GM12878 (cell line): ENCODE measurements at regions not wholly inside any gene's neighbourhood (a gene's known extent, or its start where the extent isn't known, plus 50 kb on each side); places are given as distances from the start of the nearest gene placed in this dataset.

Experiments used
- ATAC-seq: fragments of 200-7000 bp; cut with Tn5 transposase; 3 replicates; pipeline ENCODE4 v1.9.1; 2020; ENCODE audit warnings: mild to moderate bottlenecking, moderate library complexity
- BruUV-seq: library from RNA; stranded (reverse); fragments of 400-500 nt; replicated peaks from 2 replicates; lab custom pipeline; 2021; lab: Mats Ljungman, UMichigan
- CTCF ChIA-PET: fragments of 300-600 bp; sonication (Branson Sonifier 250); formaldehyde crosslinking; extraction: SDS; loops from one replicate; lab custom pipeline; 2021; ENCODE audit warnings: inconsistent platforms; lab: Yijun Ruan, JAX
- POLR2A ChIA-PET: fragments of 350-600 bp; formaldehyde crosslinking; extraction: SDS; loops from one replicate; lab custom pipeline; 2021; ENCODE audit warnings: inconsistent platforms; lab: Charles Lee
- RAD21 ChIA-PET: fragments of 300-600 bp; sonication (Branson Sonifier 250); formaldehyde crosslinking; loops from one replicate; lab custom pipeline; 2023; ENCODE audit warnings: antibody characterized with exemption; ENCODE audit not compliant: unreplicated experiment; lab: Charles Lee
- SMC1A ChIA-PET: fragments of 300-600 bp; sonication (Branson Sonifier 250); formaldehyde crosslinking; loops from one replicate; lab custom pipeline; 2023; ENCODE audit not compliant: unreplicated experiment, uncharacterized antibody; lab: Charles Lee
- DNase-seq: peaks from one replicate; pipeline ENCODE4 v3.0.0-alpha.2; 2011; ENCODE audit warnings: low read depth, low spot score
- FAIRE-seq: peaks from 3 replicates; lab custom pipeline; 2011; peaks lifted over from hg19 to GRCh38; lab: Jason Lieb, UNC
- H2AFZ ChIP-seq: 2 replicates; pipeline ENCODE4 v1.6.0; 2011; ENCODE audit warnings: low read depth, low read length, control low read depth; ENCODE audit not compliant: control insufficient read depth
- H3K27ac ChIP-seq: 2 replicates; pipeline ENCODE4 v1.5.1; 2011; ENCODE audit warnings: control low read depth; ENCODE audit not compliant: control insufficient read depth, insufficient read depth
- H3K27me3 ChIP-seq, 2 experiments: replicated peaks in 1 of 2; 2 replicates each; pipeline versions ENCODE4 v1.6.0 to v1.6.1; 2011; ENCODE audit warnings: low read length in 1 of 2; ENCODE audit not compliant: control insufficient read depth in 2 of 2, insufficient read depth in 2 of 2
- H3K36me3 ChIP-seq, 2 experiments: 2 replicates each; pipeline ENCODE4 v1.5.1; 2011; ENCODE audit warnings: low read length in 1 of 2; ENCODE audit not compliant: control insufficient read depth in 2 of 2, insufficient read depth in 2 of 2
- H3K4me1 ChIP-seq: 2 replicates; pipeline ENCODE4 v1.6.1; 2011; ENCODE audit warnings: mild to moderate bottlenecking, low read length, moderate library complexity, mixed read lengths; ENCODE audit not compliant: control insufficient read depth, insufficient read depth
- H3K4me2 ChIP-seq: 2 replicates; pipeline ENCODE4 v1.6.0; 2011; ENCODE audit warnings: control low read depth; ENCODE audit not compliant: control insufficient read depth, insufficient read depth
- H3K4me3 ChIP-seq: fragments of 200-600 bp; sonication (generic); 2 replicates; pipeline ENCODE4 v1.5.1; 2016
- H3K79me2 ChIP-seq: 2 replicates; pipeline ENCODE4 v1.6.0; 2011; ENCODE audit warnings: low read length; ENCODE audit not compliant: control insufficient read depth, insufficient read depth
- H3K9ac ChIP-seq: 2 replicates; pipeline ENCODE4 v1.8.0; 2011; ENCODE audit warnings: low read length, control low read depth, mixed read lengths; ENCODE audit not compliant: control insufficient read depth, insufficient read depth
- H3K9me3 ChIP-seq: replicated peaks from 3 replicates; pipeline ENCODE4 v1.5.1; 2011; ENCODE audit warnings: mild to moderate bottlenecking, low read length; ENCODE audit not compliant: control insufficient read depth, insufficient read depth
- H4K20me1 ChIP-seq: 2 replicates; pipeline ENCODE4 v1.6.0; 2011; ENCODE audit not compliant: control insufficient read depth, insufficient read depth
- CBX3 ChIP-seq: fragments of 200-600 bp; sonication (generic); IDR thresholded peaks from 2 replicates; pipeline ENCODE4 v1.6.1; 2016; ENCODE audit warnings: low read depth, borderline replicate concordance
- CHD1 ChIP-seq: IDR thresholded peaks from 2 replicates; pipeline ENCODE4 v1.6.1; 2012; ENCODE audit warnings: low read depth, low read length, improper control_type of control experiment
- CREM ChIP-seq: IDR thresholded peaks from 2 replicates; pipeline ENCODE4 v1.6.1; 2014; ENCODE audit warnings: antibody characterized with exemption, low read depth
- ESRRA ChIP-seq: IDR thresholded peaks from 2 replicates; pipeline ENCODE4 v1.6.1; 2012; ENCODE audit warnings: mild to moderate bottlenecking, low read length, improper control_type of control experiment
- IRF4 ChIP-seq: IDR thresholded peaks from 2 replicates; pipeline ENCODE4 v1.6.1; 2011; ENCODE audit warnings: low read depth, low read length
- JUND ChIP-seq: IDR thresholded peaks from 2 replicates; pipeline ENCODE4 v1.6.1; 2012; ENCODE audit warnings: low read depth, mild to moderate bottlenecking, low read length, improper control_type of control experiment, moderate library complexity
- RBBP5 ChIP-seq: fragments of 200-600 bp; sonication (generic); conservative IDR thresholded peaks from 2 replicates; pipeline ENCODE4 v1.6.1; 2016
- RUNX3 ChIP-seq: IDR thresholded peaks from 2 replicates; pipeline ENCODE4 v1.6.1; 2012; ENCODE audit warnings: low read length, inconsistent platforms
- TAF1 ChIP-seq: IDR thresholded peaks from 2 replicates; pipeline ENCODE4 v1.6.1; 2011; ENCODE audit warnings: mild to moderate bottlenecking, low read depth, low read length, borderline replicate concordance
- TARDBP ChIP-seq: IDR thresholded peaks from 2 replicates; pipeline ENCODE4 v1.6.1; 2016; ENCODE audit warnings: borderline replicate concordance
- WGBS: methylation state at CpG from one replicate; pipeline ENCODE4 v1.1.6; 2016; ENCODE audit warnings: low lambda C conversion rate; ENCODE audit not compliant: insufficient replicate concordance, insufficient coverage; ENCODE audit errors: missing lambda C conversion rate; 5-methylcytosine and 5-hydroxymethylcytosine counted together
- in situ Hi-C: fragments of 300-500 bp; cut with MboI; formaldehyde crosslinking; loops from 9 replicates; pipeline ENCODE4 v1.14.3; 2018; ENCODE audit warnings: mixed read lengths
- intact Hi-C: fragments of 100-400 bp; cut with micrococcal nuclease; formaldehyde crosslinking; loops from one replicate; pipeline ENCODE4 v1.14.2; 2022; ENCODE audit not compliant: unreplicated experiment
- TF ChIP-seq, protein P1 (sequence below): fragments of 450-650 bp; IDR thresholded peaks from 2 replicates; pipeline ENCODE4 v1.6.1; 2018; ENCODE audit warnings: borderline replicate concordance, mild to moderate bottlenecking; ENCODE audit not compliant: partially characterized antibody
- TF ChIP-seq, protein P2 (sequence below): IDR thresholded peaks from 2 replicates; pipeline ENCODE4 v1.6.1; 2011; ENCODE audit warnings: borderline replicate concordance, low read depth, mild to moderate bottlenecking, moderate library complexity, low read length; ENCODE audit not compliant: insufficient read depth, poor library complexity, severe bottlenecking
- TF ChIP-seq, protein P3 (sequence below): IDR thresholded peaks from 2 replicates; pipeline ENCODE4 v1.6.1; 2012; ENCODE audit warnings: low read depth, low read length, improper control_type of control experiment
- TF ChIP-seq, protein P4 (sequence below): fragments of 450-650 bp; IDR thresholded peaks from 2 replicates; pipeline ENCODE4 v1.6.1; 2014; ENCODE audit warnings: mild to moderate bottlenecking

DNA sequence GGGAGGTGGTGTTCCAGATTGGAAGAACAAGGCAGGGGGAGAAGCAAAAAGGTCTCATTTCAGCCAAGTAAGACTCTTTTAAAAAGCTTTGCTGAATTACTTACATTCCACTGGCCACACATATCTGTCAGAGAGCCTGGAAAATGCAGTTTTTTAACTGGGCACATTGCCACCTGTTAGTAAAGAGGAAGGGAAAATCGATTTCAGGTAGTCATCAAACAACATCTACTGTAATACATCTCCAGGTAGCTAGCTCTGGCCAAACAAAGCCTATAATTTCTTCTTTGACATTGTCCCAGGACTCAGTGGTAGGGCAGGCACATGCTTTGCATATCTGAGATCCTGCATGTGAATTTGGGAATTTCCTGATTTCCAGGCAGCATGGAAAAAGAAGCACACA lies 480.7 kb upstream of the SUCLG2 start (continued):
- TF ChIP-seq CREM (no peak), ESRRA (no peak)
- TF ChIP-seq, protein P1, sequence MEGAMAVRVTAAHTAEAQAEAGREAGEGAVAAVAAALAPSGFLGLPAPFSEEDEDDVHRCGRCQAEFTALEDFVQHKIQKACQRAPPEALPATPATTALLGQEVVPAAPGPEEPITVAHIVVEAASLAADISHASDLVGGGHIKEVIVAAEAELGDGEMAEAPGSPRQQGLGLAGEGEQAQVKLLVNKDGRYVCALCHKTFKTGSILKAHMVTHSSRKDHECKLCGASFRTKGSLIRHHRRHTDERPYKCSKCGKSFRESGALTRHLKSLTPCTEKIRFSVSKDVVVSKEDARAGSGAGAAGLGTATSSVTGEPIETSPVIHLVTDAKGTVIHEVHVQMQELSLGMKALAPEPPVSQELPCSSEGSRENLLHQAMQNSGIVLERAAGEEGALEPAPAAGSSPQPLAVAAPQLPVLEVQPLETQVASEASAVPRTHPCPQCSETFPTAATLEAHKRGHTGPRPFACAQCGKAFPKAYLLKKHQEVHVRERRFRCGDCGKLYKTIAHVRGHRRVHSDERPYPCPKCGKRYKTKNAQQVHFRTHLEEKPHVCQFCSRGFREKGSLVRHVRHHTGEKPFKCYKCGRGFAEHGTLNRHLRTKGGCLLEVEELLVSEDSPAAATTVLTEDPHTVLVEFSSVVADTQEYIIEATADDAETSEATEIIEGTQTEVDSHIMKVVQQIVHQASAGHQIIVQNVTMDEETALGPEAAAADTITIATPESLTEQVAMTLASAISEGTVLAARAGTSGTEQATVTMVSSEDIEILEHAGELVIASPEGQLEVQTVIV: no peak
- TF ChIP-seq, all 136 proteins: peak for 0

DNA sequence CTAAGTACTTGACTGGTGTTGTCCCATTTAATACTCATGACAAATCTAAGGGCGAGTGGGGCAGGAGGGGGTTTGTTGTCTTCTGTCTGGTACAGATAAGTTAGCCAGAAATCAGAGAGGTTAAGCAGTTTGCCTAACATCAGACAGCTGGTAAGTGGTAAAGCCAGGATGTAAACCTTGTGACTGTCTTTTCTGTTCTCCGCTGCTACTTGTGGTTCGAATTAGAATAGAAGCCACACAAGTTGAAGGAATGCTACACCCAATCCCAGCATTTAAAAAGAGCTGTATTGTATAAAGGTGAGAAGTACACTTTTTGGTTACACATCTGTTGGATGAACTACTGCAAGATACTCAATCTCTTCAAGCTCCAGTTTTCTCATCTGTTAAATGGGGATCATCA lies 474.7 kb upstream of the SUCLG2 start:
- POLR2A ChIA-PET: no interaction called here
- Histone ChIP-seq H2AFZ (no peak overlapping the region), H4K20me1 (no peaks in the 10 kb centered on the region), H3K4me2 (no peak overlapping the region), H3K79me2 (no peaks in the 10 kb centered on the region), H3K9ac (no peak overlapping the region), H3K27ac (no peak overlapping the region), H3K4me1 (no peaks in the 10 kb centered on the region), H3K36me3 (no peaks in the 10 kb centered on the region), H3K4me3 (no peak overlapping the region), H3K9me3 (no peaks in the 10 kb centered on the region), H3K27me3 (no peaks in the 10 kb centered on the region)
- in situ Hi-C loops (no loop called here), intact Hi-C loops (no loop called here)
- WGBS: 46% methylated on average over 3 of the region's 3 CpGs
- CTCF ChIA-PET: no interaction called here
- no TSS peak for BruUV-seq
- no peak for ATAC-seq
- FAIRE-seq: no peak
- RAD21 ChIA-PET: interaction anchor here (0.7 kb wide), 1 partner anchor 748 kb away, joined by 3 read pairs; no protein-coding TSS in a partner anchor
- SMC1A ChIA-PET: interaction anchor here (0.5 kb wide), 1 partner anchor 1590 kb away, joined by 3 read pairs; no protein-coding TSS in a partner anchor
- DNase-seq: no peak
- TF ChIP-seq TAF1 (no peak), CBX3 (no peak), RBBP5 (no peak), CHD1 (no peak), TARDBP (no peak), JUND (no peak), RUNX3 (no peak), IRF4 (no peak)
- TF ChIP-seq, protein P2, sequence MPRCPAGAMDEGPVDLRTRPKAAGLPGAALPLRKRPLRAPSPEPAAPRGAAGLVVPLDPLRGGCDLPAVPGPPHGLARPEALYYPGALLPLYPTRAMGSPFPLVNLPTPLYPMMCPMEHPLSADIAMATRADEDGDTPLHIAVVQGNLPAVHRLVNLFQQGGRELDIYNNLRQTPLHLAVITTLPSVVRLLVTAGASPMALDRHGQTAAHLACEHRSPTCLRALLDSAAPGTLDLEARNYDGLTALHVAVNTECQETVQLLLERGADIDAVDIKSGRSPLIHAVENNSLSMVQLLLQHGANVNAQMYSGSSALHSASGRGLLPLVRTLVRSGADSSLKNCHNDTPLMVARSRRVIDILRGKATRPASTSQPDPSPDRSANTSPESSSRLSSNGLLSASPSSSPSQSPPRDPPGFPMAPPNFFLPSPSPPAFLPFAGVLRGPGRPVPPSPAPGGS: no peak
- TF ChIP-seq, protein P3, sequence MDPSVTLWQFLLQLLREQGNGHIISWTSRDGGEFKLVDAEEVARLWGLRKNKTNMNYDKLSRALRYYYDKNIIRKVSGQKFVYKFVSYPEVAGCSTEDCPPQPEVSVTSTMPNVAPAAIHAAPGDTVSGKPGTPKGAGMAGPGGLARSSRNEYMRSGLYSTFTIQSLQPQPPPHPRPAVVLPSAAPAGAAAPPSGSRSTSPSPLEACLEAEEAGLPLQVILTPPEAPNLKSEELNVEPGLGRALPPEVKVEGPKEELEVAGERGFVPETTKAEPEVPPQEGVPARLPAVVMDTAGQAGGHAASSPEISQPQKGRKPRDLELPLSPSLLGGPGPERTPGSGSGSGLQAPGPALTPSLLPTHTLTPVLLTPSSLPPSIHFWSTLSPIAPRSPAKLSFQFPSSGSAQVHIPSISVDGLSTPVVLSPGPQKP: no peak
- TF ChIP-seq, protein P4, sequence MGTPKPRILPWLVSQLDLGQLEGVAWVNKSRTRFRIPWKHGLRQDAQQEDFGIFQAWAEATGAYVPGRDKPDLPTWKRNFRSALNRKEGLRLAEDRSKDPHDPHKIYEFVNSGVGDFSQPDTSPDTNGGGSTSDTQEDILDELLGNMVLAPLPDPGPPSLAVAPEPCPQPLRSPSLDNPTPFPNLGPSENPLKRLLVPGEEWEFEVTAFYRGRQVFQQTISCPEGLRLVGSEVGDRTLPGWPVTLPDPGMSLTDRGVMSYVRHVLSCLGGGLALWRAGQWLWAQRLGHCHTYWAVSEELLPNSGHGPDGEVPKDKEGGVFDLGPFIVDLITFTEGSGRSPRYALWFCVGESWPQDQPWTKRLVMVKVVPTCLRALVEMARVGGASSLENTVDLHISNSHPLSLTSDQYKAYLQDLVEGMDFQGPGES: no peak
